Stimulated activated CD4-positive, alpha-beta T cell treated with anti-CD3 and anti-CD28 coated beads, Interleukin-12 subunit alpha, Interleukin-12 subunit beta, amount 100 ng/mL, for 48 hours (primary cell): ENCODE measurements at regions not wholly inside any gene's neighbourhood (a gene's known extent, or its start where the extent isn't known, plus 50 kb on each side); places are given as distances from the start of the nearest gene placed in this dataset.

ENCODE experiments used
- DNase-seq, 3 donors: peaks; one replicate each; pipeline ENCODE4 v3.0.0-alpha.2; 2020; ENCODE audit warnings: low read depth in 2 of 3, low spot score in 1 of 3

DNA sequence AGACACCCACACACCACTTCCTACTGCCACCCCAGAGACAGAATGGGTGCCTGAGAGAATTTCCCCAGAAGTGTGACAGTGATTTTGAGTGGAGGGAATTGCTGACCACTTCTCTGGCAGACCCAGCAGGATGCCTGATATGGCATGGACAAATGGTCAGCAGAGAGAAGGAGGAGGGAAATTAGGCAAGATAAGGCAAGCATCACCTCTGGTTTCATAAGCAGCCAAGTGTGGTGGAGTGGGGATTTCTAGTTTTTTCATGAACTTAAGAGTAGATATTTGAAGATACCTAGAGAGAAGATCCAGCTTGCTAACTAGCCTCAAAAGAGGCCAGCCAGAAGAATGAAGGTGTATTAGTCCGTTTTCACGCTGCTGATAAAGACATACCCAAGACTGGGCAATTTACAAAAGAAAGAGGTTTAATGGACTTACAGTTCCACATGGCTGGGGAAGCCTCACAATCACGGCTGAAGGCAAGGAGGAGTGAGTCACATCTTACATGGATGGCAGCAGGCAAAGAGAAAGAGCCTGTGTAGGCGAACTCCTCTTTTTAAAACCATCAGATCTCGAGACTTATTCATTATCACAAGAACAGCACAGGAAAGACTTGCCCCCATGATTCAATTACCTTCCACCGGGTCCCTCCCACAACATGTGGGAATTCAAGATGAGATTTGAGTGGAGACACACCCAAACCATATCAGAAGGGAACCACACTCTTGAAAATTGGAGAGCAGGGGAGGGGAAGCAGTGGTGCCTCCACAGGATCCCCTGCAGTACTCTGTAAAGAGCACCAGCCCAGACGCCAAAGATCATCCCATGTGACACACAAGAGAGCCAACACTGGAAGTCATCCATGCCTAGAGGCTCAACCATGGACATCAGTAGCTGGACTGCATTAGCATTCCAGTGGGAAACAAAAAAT lies 64.2 kb downstream of the RBM43 start:
- no peak for DNase-seq

- DNase-seq = no peak
These were observed 68.1 kb downstream of the RBM43 start for GRCh38 chr2:151193576-151193975.

GRCh38 chr2:151192681-151193080 lies 69.0 kb downstream of the RBM43 start:
- no peak for DNase-seq

DNA sequence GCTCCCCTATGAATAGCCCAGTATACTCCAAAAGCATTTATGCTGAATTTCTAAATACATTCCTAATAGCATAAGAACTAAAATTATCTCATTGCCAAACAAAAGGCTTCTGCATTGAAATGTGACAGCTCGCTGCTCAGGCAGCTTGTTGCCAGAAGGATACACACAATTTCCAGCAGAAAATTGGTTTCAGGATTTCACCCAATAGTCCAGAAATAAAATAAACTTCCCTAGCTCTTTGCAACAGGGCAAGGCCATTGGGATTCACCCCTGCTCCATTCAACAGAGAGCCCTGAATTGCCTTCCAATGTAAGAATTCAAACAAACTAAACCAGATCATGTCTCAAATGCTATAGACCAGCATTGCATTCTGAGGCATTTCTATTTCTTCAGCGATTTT lies 70.7 kb downstream of the RBM43 start:
- DNase-seq = no peak

- DNase-seq = no peak
These were observed 72.5 kb downstream of the RBM43 start for GRCh38 chr2:151189125-151189524.

GRCh38 chr2:151186011-151186410 lies 75.7 kb downstream of the RBM43 start:
- DNase-seq = no peak

DNA sequence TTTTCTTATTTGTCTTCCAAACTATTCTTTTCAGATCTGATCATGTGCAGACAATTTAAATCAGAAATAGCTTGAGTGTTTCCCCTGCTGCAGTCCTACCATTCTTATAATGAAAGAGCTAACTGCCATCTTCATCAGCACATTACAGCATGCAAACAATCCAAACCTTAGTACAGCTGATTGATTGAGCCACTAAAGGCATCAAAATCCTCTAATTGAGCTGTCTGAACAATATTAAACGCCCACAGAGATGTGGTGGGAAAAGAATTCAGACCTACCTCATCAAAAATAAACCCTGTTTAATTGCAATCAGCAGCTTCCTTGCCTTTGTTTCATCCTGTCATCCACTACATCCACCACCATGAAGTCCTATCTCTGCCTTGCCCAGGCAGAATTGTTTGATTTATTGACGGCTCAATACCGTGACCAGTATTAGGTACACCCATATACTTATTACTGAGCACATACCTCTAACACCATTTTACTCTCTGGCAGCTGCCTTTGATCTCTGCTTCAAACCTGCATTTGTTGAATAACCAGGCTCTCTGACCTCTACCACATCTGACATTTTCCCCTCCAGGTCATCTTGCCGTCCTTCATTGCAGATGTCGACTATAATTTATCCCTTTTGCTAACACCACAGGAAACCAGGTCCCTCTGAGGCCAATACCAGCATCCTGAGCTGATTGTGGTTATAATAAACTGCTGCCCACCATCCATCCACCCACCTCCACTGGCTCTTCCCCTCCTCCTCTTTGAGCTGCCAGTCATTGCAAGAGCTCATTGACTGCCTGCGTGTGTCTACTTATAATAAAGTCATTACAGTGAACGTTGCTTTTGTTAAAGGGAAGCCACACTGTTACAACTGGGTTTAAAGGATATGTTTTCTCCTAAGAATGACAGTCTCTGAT lies 78.5 kb downstream of the RBM43 start:
- DNase-seq = no peak

GRCh38 chr2:151182396-151182795 lies 79.3 kb downstream of the RBM43 start:
- no peak for DNase-seq

GRCh38 chr2:151181524-151181923 lies 80.1 kb downstream of the RBM43 start:
- no peak for DNase-seq

GRCh38 chr2:151180123-151180522 lies 81.5 kb downstream of the RBM43 start:
- DNase-seq = no peak

DNA sequence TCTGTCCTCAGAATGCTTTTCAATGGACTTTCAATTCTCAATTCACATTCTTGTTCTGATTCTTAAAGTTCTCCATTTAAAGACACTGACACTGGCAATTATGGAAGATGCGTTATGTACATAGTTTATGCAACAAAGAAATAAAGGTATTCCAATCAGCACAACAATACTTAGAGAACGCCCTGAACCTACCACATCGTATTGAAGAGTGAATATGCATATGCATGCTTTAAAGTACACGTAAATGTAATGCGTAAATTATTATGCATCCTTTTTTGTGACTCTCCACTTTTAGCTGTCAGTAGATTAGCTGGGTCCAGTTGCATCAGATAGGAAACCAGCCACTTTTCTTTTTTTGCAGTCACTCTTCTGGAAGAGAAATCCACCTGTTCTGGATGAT lies 83.5 kb downstream of the RBM43 start:
- no peak for DNase-seq

DNA sequence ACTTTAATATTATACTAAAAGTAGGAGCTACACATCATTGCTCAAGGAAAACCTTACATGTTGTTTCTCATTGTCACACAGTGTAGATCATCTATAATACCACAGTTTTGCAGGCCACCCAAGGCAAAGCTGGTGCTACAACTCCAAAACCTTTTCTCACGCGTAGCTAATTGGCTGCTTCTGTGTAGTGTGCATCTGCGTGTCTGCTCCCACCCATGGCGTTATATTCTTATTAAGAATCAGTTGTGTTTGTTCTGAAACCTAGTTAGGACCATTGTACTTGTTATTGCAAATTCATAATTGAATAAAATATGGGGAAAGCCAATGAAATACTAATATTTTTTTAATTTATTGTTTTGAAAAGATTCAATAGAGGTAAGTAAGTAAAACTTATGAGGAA lies 83.9 kb downstream of the RBM43 start:
- no peak for DNase-seq

DNA sequence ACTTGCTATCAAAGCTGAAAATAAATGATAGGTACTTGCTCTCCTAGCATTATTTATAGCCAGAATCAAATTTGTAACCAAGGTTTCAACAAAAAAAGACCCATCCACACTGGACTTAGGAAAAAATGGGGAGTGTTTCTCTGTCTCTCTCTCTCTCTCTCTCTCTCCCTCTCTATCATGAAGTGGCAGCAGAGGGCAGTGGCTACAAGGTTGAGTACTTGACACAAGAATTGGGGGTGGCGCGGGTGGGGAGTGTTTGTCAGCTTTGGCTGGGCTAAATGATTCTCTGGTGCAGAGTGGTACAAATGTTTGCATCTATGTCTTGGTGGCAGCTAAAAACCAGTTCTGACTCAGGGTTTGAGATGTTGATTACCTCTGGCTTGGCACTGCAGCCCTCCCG lies 85.0 kb downstream of the RBM43 start:
- no peak for DNase-seq

- no peak for DNase-seq
These were observed 85.8 kb downstream of the RBM43 start for GRCh38 chr2:151175864-151176263.

GRCh38 chr2:151174127-151174526 lies 87.5 kb downstream of the RBM43 start:
- no peak for DNase-seq

- no peak for DNase-seq
These were observed 90.5 kb downstream of the RBM43 start for GRCh38 chr2:151171186-151171585.

GRCh38 chr2:151166410-151166809 lies 95.3 kb downstream of the RBM43 start:
- DNase-seq = no peak

- DNase-seq = no peak
These were observed 96.5 kb downstream of the RBM43 start for GRCh38 chr2:151165105-151165684.

GRCh38 chr2:151161821-151162551 lies 99.7 kb downstream of the RBM43 start:
- no peak for DNase-seq

- DNase-seq = no peak
These were observed 102.5 kb downstream of the RBM43 start for GRCh38 chr2:151159109-151159662.
